Prostate gland (tissue), 2 donors: ENCODE measurements at regions not wholly inside any gene's neighbourhood (a gene's known extent, or its start where the extent isn't known, plus 50 kb on each side); places are given as distances from the start of the nearest gene placed in this dataset.

Experiments used
- DNase-seq: peaks from one replicate; pipeline ENCODE4 v3.0.0-alpha.2; 2019; ENCODE audit warnings: low spot score
- H3K27ac ChIP-seq, 2 donors: fragments of 200-600 bp; sonication (generic); 2 replicates each; pipeline ENCODE4 v1.5.1; 2017 to 2019
- H3K27me3 ChIP-seq: fragments of 200-600 bp; sonication (generic); replicated peaks from 2 replicates; pipeline ENCODE4 v1.5.1; 2019; ENCODE audit not compliant: insufficient read depth
- H3K36me3 ChIP-seq, 2 donors: fragments of 200-600 bp; sonication (generic); 1 replicate in 1 of 2; 2 replicates in 1 of 2; pipeline versions ENCODE4 v1.5.1 to v1.8.1; 2017 to 2019
- H3K4me1 ChIP-seq: fragments of 200-600 bp; sonication (generic); replicated peaks from 2 replicates; pipeline ENCODE4 v1.5.1; 2019
- H3K4me3 ChIP-seq, 2 donors: fragments of 200-600 bp; sonication (generic); 2 replicates each; pipeline ENCODE4 v1.5.1; 2017 to 2019
- H3K9me3 ChIP-seq: fragments of 200-600 bp; sonication (generic); 2 replicates; pipeline ENCODE4 v1.5.1; 2017
- POLR2A ChIP-seq: fragments of 450-650 bp; IDR thresholded peaks from one replicate; pipeline ENCODE4 v1.6.1; 2016; ENCODE audit warnings: antibody characterized with exemption, mild to moderate bottlenecking
- POLR2AphosphoS5 ChIP-seq: sonication (generic); formaldehyde crosslinking; IDR thresholded peaks from one replicate; pipeline ENCODE4 v1.6.1; 2017; ENCODE audit warnings: antibody characterized with exemption
- WGBS: methylation state at CpG from one replicate; pipeline ENCODE4 v1.1.5; 2018; 5-methylcytosine and 5-hydroxymethylcytosine counted together
- intact Hi-C: fragments of 100-400 bp; cut with DNase I; formaldehyde crosslinking; loops from one replicate; pipeline ENCODE4 v1.14.2; 2022
- TF ChIP-seq, protein P1 (sequence below), 4 experiments: fragments of 200-600 bp in 2 of 4; fragments of 450-650 bp in 2 of 4; sonication (generic) in 2 of 4; IDR thresholded peaks; 1 replicate in 3 of 4; 2 replicates in 1 of 4; pipeline ENCODE4 v1.5.1; 2016 to 2019; ENCODE audit warnings: antibody characterized with exemption in 4 of 4, mild to moderate bottlenecking in 2 of 4, moderate library complexity in 2 of 4

- intact Hi-C loops, result no loop called here
- Histone ChIP-seq H3K9me3 (no peaks in the 10 kb centered on the region), H3K27me3 (no peaks in the 10 kb centered on the region), H3K36me3 (no peaks in the 10 kb centered on the region), H3K27ac (no peak overlapping the region), H3K4me3 (no peak overlapping the region), H3K4me1 (no peaks in the 10 kb centered on the region)
- WGBS, result 77% methylated on average over 5 of the region's 5 CpGs
- DNase-seq, result no peak
- TF ChIP-seq, protein P1, sequence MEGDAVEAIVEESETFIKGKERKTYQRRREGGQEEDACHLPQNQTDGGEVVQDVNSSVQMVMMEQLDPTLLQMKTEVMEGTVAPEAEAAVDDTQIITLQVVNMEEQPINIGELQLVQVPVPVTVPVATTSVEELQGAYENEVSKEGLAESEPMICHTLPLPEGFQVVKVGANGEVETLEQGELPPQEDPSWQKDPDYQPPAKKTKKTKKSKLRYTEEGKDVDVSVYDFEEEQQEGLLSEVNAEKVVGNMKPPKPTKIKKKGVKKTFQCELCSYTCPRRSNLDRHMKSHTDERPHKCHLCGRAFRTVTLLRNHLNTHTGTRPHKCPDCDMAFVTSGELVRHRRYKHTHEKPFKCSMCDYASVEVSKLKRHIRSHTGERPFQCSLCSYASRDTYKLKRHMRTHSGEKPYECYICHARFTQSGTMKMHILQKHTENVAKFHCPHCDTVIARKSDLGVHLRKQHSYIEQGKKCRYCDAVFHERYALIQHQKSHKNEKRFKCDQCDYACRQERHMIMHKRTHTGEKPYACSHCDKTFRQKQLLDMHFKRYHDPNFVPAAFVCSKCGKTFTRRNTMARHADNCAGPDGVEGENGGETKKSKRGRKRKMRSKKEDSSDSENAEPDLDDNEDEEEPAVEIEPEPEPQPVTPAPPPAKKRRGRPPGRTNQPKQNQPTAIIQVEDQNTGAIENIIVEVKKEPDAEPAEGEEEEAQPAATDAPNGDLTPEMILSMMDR (IDR thresholded peaks at IDR 0.05), result no peak
- TF ChIP-seq POLR2A (no peak), POLR2AphosphoS5 (no peak)
Observed at GRCh38 chr12:68521848-68522502, 88.7 kb upstream of the RAP1B start.

DNA sequence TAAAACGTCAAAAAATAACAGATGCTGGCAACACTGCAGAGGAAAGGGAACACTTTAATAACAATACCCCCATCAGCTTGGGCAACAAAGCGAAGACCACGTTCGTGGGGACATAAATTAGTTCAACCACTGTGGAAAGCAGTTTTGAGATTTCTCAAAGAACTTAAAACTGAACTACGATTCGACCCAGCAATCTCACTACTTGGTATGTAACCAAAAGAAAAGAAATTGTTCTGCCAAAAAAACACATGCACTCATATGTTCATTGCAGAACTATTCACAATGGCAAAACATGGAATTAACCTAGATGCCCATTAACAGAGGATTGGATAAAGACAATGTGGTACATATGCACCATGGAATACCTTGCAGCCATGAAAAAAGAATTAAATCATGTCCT lies 81.2 kb upstream of the RAP1B start:
- WGBS, result 46% methylated on average over 6 of the region's 6 CpGs
- H3K27me3 ChIP-seq, result no peaks in the 10 kb centered on the region
- H3K9me3 ChIP-seq, result no peaks in the 10 kb centered on the region
- DNase-seq, result no peak
- H3K36me3 ChIP-seq, result no peaks in the 10 kb centered on the region
- H3K4me3 ChIP-seq, result no peak overlapping the region
- H3K4me1 ChIP-seq, result no peaks in the 10 kb centered on the region
- intact Hi-C loops, result no loop called here
- TF ChIP-seq, protein P1 (IDR thresholded peaks at IDR 0.05), result no peak
- no peak for TF ChIP-seq POLR2AphosphoS5
- no peak for TF ChIP-seq POLR2A
- H3K27ac ChIP-seq, result no peak overlapping the region

- TF ChIP-seq POLR2A, result no peak
- TF ChIP-seq POLR2AphosphoS5, result no peak
- TF ChIP-seq, protein P1 (IDR thresholded peaks at IDR 0.05), result no peak
- DNase-seq, result no peak
- H3K27me3 ChIP-seq, result no peaks in the 10 kb centered on the region
- intact Hi-C loops, result no loop called here
- no peaks in the 10 kb centered on the region for H3K9me3 ChIP-seq
- 92% methylated on average over 5 of the region's 5 CpGs for WGBS
- H3K27ac ChIP-seq, result no peak overlapping the region
- no peaks in the 10 kb centered on the region for H3K4me1 ChIP-seq
- no peaks in the 10 kb centered on the region for H3K36me3 ChIP-seq
- H3K4me3 ChIP-seq, result no peak overlapping the region
Observed at GRCh38 chr12:68529869-68530268, 80.8 kb upstream of the RAP1B start.

DNA sequence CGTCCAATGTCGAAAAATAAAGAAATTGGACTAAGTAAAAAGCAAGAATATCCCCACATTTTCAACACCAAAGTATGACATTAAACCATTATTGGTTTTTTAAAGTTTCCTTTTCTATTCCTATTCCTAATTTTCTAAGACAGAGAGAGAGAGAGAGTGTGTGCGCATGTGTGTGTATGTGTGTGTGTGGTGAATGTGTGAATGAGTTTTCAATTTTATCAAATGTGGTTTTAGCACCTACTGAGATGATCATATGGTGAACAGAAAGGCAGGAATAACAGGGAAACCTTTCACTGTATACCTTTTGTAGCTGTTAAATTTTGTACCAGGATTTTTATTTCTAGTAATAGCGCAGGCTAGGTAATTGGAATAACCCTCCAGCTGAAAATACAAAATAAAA lies 80.4 kb upstream of the RAP1B start:
- H3K4me1 ChIP-seq, result no peaks in the 10 kb centered on the region
- intact Hi-C loops, result no loop called here
- TF ChIP-seq, protein P1 (IDR thresholded peaks at IDR 0.05), result no peak
- TF ChIP-seq POLR2AphosphoS5 (no peak), POLR2A (no peak)
- H3K27me3 ChIP-seq, result no peaks in the 10 kb centered on the region
- WGBS, result 97% methylated on average over 4 of the region's 4 CpGs
- no peaks in the 10 kb centered on the region for H3K36me3 ChIP-seq
- no peak overlapping the region for H3K4me3 ChIP-seq
- DNase-seq, result no peak
- H3K9me3 ChIP-seq, result no peaks in the 10 kb centered on the region
- no peak overlapping the region for H3K27ac ChIP-seq

DNA sequence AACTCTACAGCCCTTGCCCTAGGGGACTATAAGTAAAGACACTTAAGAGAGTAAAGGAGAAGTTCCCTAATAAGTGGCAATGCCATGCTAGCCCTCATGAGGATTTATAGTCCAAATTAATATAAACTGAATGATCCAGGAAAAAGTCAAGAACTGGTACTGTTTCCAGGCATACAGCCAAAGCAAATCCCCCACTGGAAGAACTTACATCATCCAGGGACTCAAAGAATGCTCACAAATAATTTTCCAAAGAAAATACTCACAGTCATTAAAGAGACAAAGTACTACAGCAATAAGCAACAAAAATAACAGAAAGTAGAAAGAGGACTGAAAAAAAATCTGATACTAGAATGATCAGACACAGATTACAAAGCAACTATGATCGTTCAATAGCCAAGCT lies 79.7 kb upstream of the RAP1B start:
- no peak overlapping the region for H3K27ac ChIP-seq
- no peak overlapping the region for H3K4me3 ChIP-seq
- H3K4me1 ChIP-seq, result no peaks in the 10 kb centered on the region
- no peak for TF ChIP-seq POLR2AphosphoS5
- TF ChIP-seq POLR2A, result no peak
- TF ChIP-seq, protein P1 (IDR thresholded peaks at IDR 0.05), result no peak
- no peaks in the 10 kb centered on the region for H3K9me3 ChIP-seq
- H3K36me3 ChIP-seq, result no peaks in the 10 kb centered on the region
- no peaks in the 10 kb centered on the region for H3K27me3 ChIP-seq
- DNase-seq, result no peak
- 26% methylated on average over 1 of the region's 1 CpG for WGBS
- intact Hi-C loops, result no loop called here
